ENCODE measurements at regions not wholly inside any gene's neighbourhood (a gene's known extent, or its start where the extent isn't known, plus 50 kb on each side); places are given as distances from the start of the nearest gene placed in this dataset.

DNA sequence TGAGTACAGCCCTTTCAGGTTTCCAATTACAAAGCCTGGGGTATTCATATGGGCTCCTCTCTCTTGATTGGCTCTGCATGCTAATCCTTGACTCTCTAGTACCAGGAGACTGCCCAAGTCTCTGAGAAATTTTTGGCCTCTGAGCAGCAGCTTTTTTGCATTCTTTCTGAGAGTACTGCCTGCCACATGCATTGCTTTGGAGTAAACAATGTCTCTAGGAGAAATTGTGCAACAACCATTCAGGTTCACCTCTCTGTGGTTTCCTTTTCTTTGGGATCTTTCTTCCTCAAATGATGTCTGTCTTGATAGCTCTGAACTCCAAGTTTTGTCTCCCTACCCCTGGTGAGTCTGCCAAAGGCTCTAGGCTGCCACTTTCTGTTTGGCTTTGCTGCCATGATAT is 115.8 kb upstream of the SETBP1 start:
- peak overlapping the region in 1 of 2 experiments; percentile 89 for H3K18ac ChIP-seq (ENCODE audit: low read depth in 1 of 2, low read length in 2 of 2)
- no peaks in the 10 kb centered on the region for H3K27me3 ChIP-seq (ENCODE audit: control insufficient read depth in 1 of 2, insufficient read depth in 1 of 2, low read length in 2 of 2)
- H2AK5ac ChIP-seq (ENCODE audit: low read length, severe bottlenecking) = no peak overlapping the region
- H3K9me3 ChIP-seq (ENCODE audit: control insufficient read depth, low read length) = no peaks in the 10 kb centered on the region
- DNase-seq = peak; percentile 65
- H4K91ac ChIP-seq (ENCODE audit: low read length) = no peak overlapping the region
- H3K4ac ChIP-seq (ENCODE audit: low read depth in 1 of 2, low read length in 2 of 2) = no peak overlapping the region
- H2BK15ac ChIP-seq (ENCODE audit: low read depth, poor library complexity, severe bottlenecking) = peak overlapping the region; percentile 52
- H2BK12ac ChIP-seq (ENCODE audit: low read length in 2 of 2) = no peak overlapping the region
- peak overlapping the region; percentile 49 for H3K27ac ChIP-seq (ENCODE audit: low read length, poor library complexity, severe bottlenecking)
- H4K8ac ChIP-seq (ENCODE audit: low read length) = peak overlapping the region; percentile 72
- peaks cover 2% of the 10 kb centered on the region for H3K4me1 ChIP-seq (ENCODE audit: control insufficient read depth, insufficient read depth, low read depth, low read length)
- no peaks in the 10 kb centered on the region for H3K79me1 ChIP-seq (replicated peaks; ENCODE audit: low read length, poor library complexity, severe bottlenecking)
- H3K9ac ChIP-seq (ENCODE audit: low read length) = no peak overlapping the region
- no peak overlapping the region for H3K14ac ChIP-seq (ENCODE audit: low read length in 2 of 2)
- H3K36me3 ChIP-seq (ENCODE audit: control insufficient read depth in 1 of 2, insufficient read depth in 2 of 2, low read depth in 1 of 2, low read length in 2 of 2) = no peaks in the 10 kb centered on the region
- peak overlapping the region; percentile 34 for H2BK120ac ChIP-seq (ENCODE audit: low read depth, low read length)
- H2AFZ ChIP-seq (ENCODE audit: low read depth, low read length) = no peak overlapping the region
- H3K4me3 ChIP-seq (ENCODE audit: insufficient read depth in 1 of 2, low read depth in 1 of 2, low read length in 2 of 2) = no peak overlapping the region
- no peak overlapping the region for H2BK5ac ChIP-seq (ENCODE audit: low read depth, low read length, poor library complexity, severe bottlenecking)
- no peak overlapping the region for H3K4me2 ChIP-seq (ENCODE audit: low read length, poor library complexity, severe bottlenecking)
- no peak overlapping the region for H3K23ac ChIP-seq (ENCODE audit: low read length in 2 of 2)

- Histone ChIP-seq H3K4me1 (ENCODE audit: control insufficient read depth, insufficient read depth, low read depth, low read length) (peaks cover 2% of the 10 kb centered on the region), H2BK5ac (ENCODE audit: low read depth, low read length, poor library complexity, severe bottlenecking) (no peak overlapping the region)
Measured at GRCh38 chr18:44568342-44568741, 112.3 kb upstream of the SETBP1 start.

GRCh38 chr18:44568986-44569385 is 111.7 kb upstream of the SETBP1 start:
- no peak overlapping the region for H2BK12ac ChIP-seq (ENCODE audit: low read length in 2 of 2)
- no peak overlapping the region for H3K4me2 ChIP-seq (ENCODE audit: low read length, poor library complexity, severe bottlenecking)
- no CpG with 5 or more reads among the region's 1 CpG for WGBS
- H3K23ac ChIP-seq (ENCODE audit: low read length in 2 of 2) = no peak overlapping the region
- H3K14ac ChIP-seq (ENCODE audit: low read length in 2 of 2) = no peak overlapping the region
- no peak overlapping the region for H3K4me3 ChIP-seq (ENCODE audit: insufficient read depth in 1 of 2, low read depth in 1 of 2, low read length in 2 of 2)
- DNase-seq = peak; percentile 25
- no peak overlapping the region for H3K4ac ChIP-seq (ENCODE audit: low read depth in 1 of 2, low read length in 2 of 2)
- no peak overlapping the region for H4K8ac ChIP-seq (ENCODE audit: low read length)
- H2BK120ac ChIP-seq (ENCODE audit: low read depth, low read length) = no peak overlapping the region
- no peak overlapping the region for H2AFZ ChIP-seq (ENCODE audit: low read depth, low read length)
- H2AK5ac ChIP-seq (ENCODE audit: low read length, severe bottlenecking) = no peak overlapping the region
- H3K27ac ChIP-seq (ENCODE audit: low read length, poor library complexity, severe bottlenecking) = no peak overlapping the region
- H4K91ac ChIP-seq (ENCODE audit: low read length) = no peak overlapping the region
- H3K9me3 ChIP-seq (ENCODE audit: control insufficient read depth, low read length) = no peaks in the 10 kb centered on the region
- no peaks in the 10 kb centered on the region for H3K36me3 ChIP-seq (ENCODE audit: control insufficient read depth in 1 of 2, insufficient read depth in 2 of 2, low read depth in 1 of 2, low read length in 2 of 2)
- no peak overlapping the region for H3K9ac ChIP-seq (ENCODE audit: low read length)
- H3K79me1 ChIP-seq (replicated peaks; ENCODE audit: low read length, poor library complexity, severe bottlenecking) = no peaks in the 10 kb centered on the region
- peaks cover 2% of the 10 kb centered on the region for H3K4me1 ChIP-seq (ENCODE audit: control insufficient read depth, insufficient read depth, low read depth, low read length)
- H2BK15ac ChIP-seq (ENCODE audit: low read depth, poor library complexity, severe bottlenecking) = no peak overlapping the region
- H3K18ac ChIP-seq (ENCODE audit: low read depth in 1 of 2, low read length in 2 of 2) = no peak overlapping the region
- no peaks in the 10 kb centered on the region for H3K27me3 ChIP-seq (ENCODE audit: control insufficient read depth in 1 of 2, insufficient read depth in 1 of 2, low read length in 2 of 2)
- H2BK5ac ChIP-seq (ENCODE audit: low read depth, low read length, poor library complexity, severe bottlenecking) = no peak overlapping the region

More at GRCh38 chr18:44568342-44568741, 112.3 kb upstream of the SETBP1 start:
- Histone ChIP-seq H2AK5ac (ENCODE audit: low read length, severe bottlenecking) (peak overlapping the region; percentile 5), H3K79me1 (replicated peaks; ENCODE audit: low read length, poor library complexity, severe bottlenecking) (no peaks in the 10 kb centered on the region), H3K4ac (ENCODE audit: low read depth in 1 of 2, low read length in 2 of 2) (no peak overlapping the region), H2BK15ac (ENCODE audit: low read depth, poor library complexity, severe bottlenecking) (no peak overlapping the region), H3K27me3 (ENCODE audit: control insufficient read depth in 1 of 2, insufficient read depth in 1 of 2, low read length in 2 of 2) (no peaks in the 10 kb centered on the region), H3K14ac (ENCODE audit: low read length in 2 of 2) (no peak overlapping the region), H3K23ac (ENCODE audit: low read length in 2 of 2) (no peak overlapping the region), H3K27ac (ENCODE audit: low read length, poor library complexity, severe bottlenecking) (no peak overlapping the region), H3K9ac (ENCODE audit: low read length) (no peak overlapping the region), H3K36me3 (ENCODE audit: control insufficient read depth in 1 of 2, insufficient read depth in 2 of 2, low read depth in 1 of 2, low read length in 2 of 2) (no peaks in the 10 kb centered on the region), H2AFZ (ENCODE audit: low read depth, low read length) (no peak overlapping the region), H3K4me3 (ENCODE audit: insufficient read depth in 1 of 2, low read depth in 1 of 2, low read length in 2 of 2) (no peak overlapping the region), H2BK12ac (ENCODE audit: low read length in 2 of 2) (no peak overlapping the region), H3K18ac (ENCODE audit: low read depth in 1 of 2, low read length in 2 of 2) (no peak overlapping the region), H4K8ac (ENCODE audit: low read length) (no peak overlapping the region), H3K4me2 (ENCODE audit: low read length, poor library complexity, severe bottlenecking) (no peak overlapping the region), H3K9me3 (ENCODE audit: control insufficient read depth, low read length) (no peaks in the 10 kb centered on the region), H2BK120ac (ENCODE audit: low read depth, low read length) (no peak overlapping the region), H4K91ac (ENCODE audit: low read length) (no peak overlapping the region)
- DNase-seq = no peak
- 100% methylated on average over 1 of the region's 2 CpGs for WGBS

- peak overlapping the region in 1 of 2 experiments; percentile 31 for H2BK12ac ChIP-seq (ENCODE audit: low read length in 2 of 2)
- no peak overlapping the region for H3K9ac ChIP-seq (ENCODE audit: low read length)
- no peak overlapping the region for H4K91ac ChIP-seq (ENCODE audit: low read length)
- H2BK120ac ChIP-seq (ENCODE audit: low read depth, low read length) = peak overlapping the region; percentile 2
- H4K8ac ChIP-seq (ENCODE audit: low read length) = no peak overlapping the region
- no peak overlapping the region for H3K4ac ChIP-seq (ENCODE audit: low read depth in 1 of 2, low read length in 2 of 2)
- H3K4me2 ChIP-seq (ENCODE audit: low read length, poor library complexity, severe bottlenecking) = no peak overlapping the region
- no peak for DNase-seq
- H2AK5ac ChIP-seq (ENCODE audit: low read length, severe bottlenecking) = peak overlapping the region; percentile 39
- no peak overlapping the region for H3K4me3 ChIP-seq (ENCODE audit: insufficient read depth in 1 of 2, low read depth in 1 of 2, low read length in 2 of 2)
- no peak overlapping the region for H2BK5ac ChIP-seq (ENCODE audit: low read depth, low read length, poor library complexity, severe bottlenecking)
- peaks cover 2% of the 10 kb centered on the region for H3K4me1 ChIP-seq (ENCODE audit: control insufficient read depth, insufficient read depth, low read depth, low read length)
- H3K36me3 ChIP-seq (ENCODE audit: control insufficient read depth in 1 of 2, insufficient read depth in 2 of 2, low read depth in 1 of 2, low read length in 2 of 2) = no peaks in the 10 kb centered on the region
- no peak overlapping the region for H2AFZ ChIP-seq (ENCODE audit: low read depth, low read length)
- H3K27me3 ChIP-seq (ENCODE audit: control insufficient read depth in 1 of 2, insufficient read depth in 1 of 2, low read length in 2 of 2) = no peaks in the 10 kb centered on the region
- no peak overlapping the region for H3K23ac ChIP-seq (ENCODE audit: low read length in 2 of 2)
- H3K79me1 ChIP-seq (replicated peaks; ENCODE audit: low read length, poor library complexity, severe bottlenecking) = no peaks in the 10 kb centered on the region
- H3K9me3 ChIP-seq (ENCODE audit: control insufficient read depth, low read length) = no peaks in the 10 kb centered on the region
- no peak overlapping the region for H2BK15ac ChIP-seq (ENCODE audit: low read depth, poor library complexity, severe bottlenecking)
- peak overlapping the region in 1 of 2 experiments; percentile 9 for H3K18ac ChIP-seq (ENCODE audit: low read depth in 1 of 2, low read length in 2 of 2)
- H3K27ac ChIP-seq (ENCODE audit: low read length, poor library complexity, severe bottlenecking) = no peak overlapping the region
- WGBS = 83% methylated on average over 1 of the region's 1 CpG
- no peak overlapping the region for H3K14ac ChIP-seq (ENCODE audit: low read length in 2 of 2)
Measured at GRCh38 chr18:44569391-44570055, 111.2 kb upstream of the SETBP1 start.
